ENCODE measurements at regions not wholly inside any gene's neighbourhood (a gene's known extent, or its start where the extent isn't known, plus 50 kb on each side); places are given as distances from the start of the nearest gene placed in this dataset.

GRCh38 chr5:87785554-87786335, 373.0 kb upstream of the CCNH start:
- H3K4me3 ChIP-seq: no peak overlapping the region
- in situ Hi-C loops (cut with MboI) (no loop called here), intact Hi-C loops (cut with micrococcal nuclease) (no loop called here)
- H3K9me1 ChIP-seq (ENCODE audit: control insufficient read depth, insufficient read depth, low read length): no peaks in the 10 kb centered on the region
- no peak overlapping the region for H2AFZ ChIP-seq (ENCODE audit: low read depth, low read length)
- no peak for ATAC-seq
- no peak overlapping the region for H3K27ac ChIP-seq (ENCODE audit: extremely low read depth, low read depth, low read length)
- ChIA-PET CTCF (ENCODE audit: low intra/inter-chr PET ratio) (no interaction called here), POLR2A (no interaction called here)
- DNase-seq (ENCODE audit: extremely low read depth in 1 of 4, low spot score in 3 of 4): no peak
- H3K9me3 ChIP-seq (replicated peaks; ENCODE audit: control insufficient read depth, insufficient read depth, low read depth, low read length): no peaks in the 10 kb centered on the region
- 2% methylated on average over 4 of the region's 4 CpGs for WGBS (ENCODE audit: insufficient coverage, low coverage, missing lambda C conversion rate)
- no peaks in the 10 kb centered on the region for H3K36me3 ChIP-seq (ENCODE audit: control insufficient read depth, insufficient read depth, low read length)
- H3K79me2 ChIP-seq (ENCODE audit: control insufficient read depth, insufficient read depth, low read length): no peaks in the 10 kb centered on the region
- no TSS peak for BruUV-seq (replicated peaks)
- H4K20me1 ChIP-seq (replicated peaks; ENCODE audit: control insufficient read depth, insufficient read depth, low read length): no peaks in the 10 kb centered on the region
- H3K9ac ChIP-seq (ENCODE audit: insufficient read depth in 1 of 2, low read depth in 2 of 2, low read length in 2 of 2): no peak overlapping the region
- H3K27me3 ChIP-seq (ENCODE audit: control insufficient read depth in 2 of 2, insufficient read depth in 2 of 2, low read length in 2 of 2): no peaks in the 10 kb centered on the region
- H3K4me1 ChIP-seq (replicated peaks in 1 of 2; ENCODE audit: control insufficient read depth in 2 of 2, insufficient read depth in 2 of 2, low read length in 2 of 2): no peaks in the 10 kb centered on the region
- no peak for FAIRE-seq
- no peak overlapping the region for H3K4me2 ChIP-seq (ENCODE audit: insufficient read depth, low read length)
- TF ChIP-seq ZNF592 (IDR thresholded peaks at IDR 0.05) (no peak), TAF1 (IDR thresholded peaks at IDR 0.05; ENCODE audit: control insufficient read depth, extremely low read depth, insufficient read depth, low read length, severe bottlenecking) (no peak), U2AF2 (optimal IDR thresholded peaks at IDR 0.05; ENCODE audit: low read depth, low read length) (no peak), KDM5B (IDR thresholded peaks at IDR 0.05; ENCODE audit: insufficient replicate concordance, low read depth, low read length) (no peak), THRB (CRISPR knock-in tag; conservative IDR thresholded peaks at IDR 0.05) (no peak), KAT8 (IDR thresholded peaks at IDR 0.05; ENCODE audit: low read depth) (no peak), BCLAF1 (IDR thresholded peaks at IDR 0.05; ENCODE audit: borderline replicate concordance in 1 of 2, control insufficient read depth in 1 of 2, low read depth in 2 of 2, low read length in 1 of 2) (no peak), CHCHD3 (CRISPR knock-in tag; IDR thresholded peaks at IDR 0.05) (no peak), ZNF511 (CRISPR knock-in tag; IDR thresholded peaks at IDR 0.05) (no peak)

Data from K562 (cell line).